ENCODE measurements at regions not wholly inside any gene's neighbourhood (a gene's known extent, or its start where the extent isn't known, plus 50 kb on each side); places are given as distances from the start of the nearest gene placed in this dataset.

- Histone ChIP-seq H3K27me3 (no peaks in the 10 kb centered on the region), H3K79me2 (ENCODE audit: low read depth) (no peaks in the 10 kb centered on the region), H4K20me1 (ENCODE audit: low read depth) (no peaks in the 10 kb centered on the region), H3K4me2 (no peak overlapping the region), H3K27ac (no peak overlapping the region), H3K4me1 (peaks cover 8% of the 10 kb centered on the region), H3K9me3 (ENCODE audit: low read depth) (no peaks in the 10 kb centered on the region), H3K9ac (no peak overlapping the region), H3K4me3 (no peak overlapping the region), H3F3A (ENCODE audit: low read depth) (no peaks in the 10 kb centered on the region), H2AFZ (replicated peaks) (no peak overlapping the region), H3K36me3 (no peaks in the 10 kb centered on the region)
- H3K36me3 Mint-ChIP-seq = no peaks in the 10 kb centered on the region
- peaks cover 6% of the 10 kb centered on the region for H3K4me1 Mint-ChIP-seq
- no peak for DNase-seq (ENCODE audit: low spot score)
- H3K9me3 Mint-ChIP-seq = peaks cover 3% of the 10 kb centered on the region
- no peak overlapping the region for H3K4me3 Mint-ChIP-seq
- no peak overlapping the region for H3K27ac Mint-ChIP-seq
- TF ChIP-seq EZH2phosphoT487 (IDR thresholded peaks at IDR 0.05) (no peak), EZH2 (IDR thresholded peaks at IDR 0.05) (no peak)
- TF ChIP-seq, protein P1, sequence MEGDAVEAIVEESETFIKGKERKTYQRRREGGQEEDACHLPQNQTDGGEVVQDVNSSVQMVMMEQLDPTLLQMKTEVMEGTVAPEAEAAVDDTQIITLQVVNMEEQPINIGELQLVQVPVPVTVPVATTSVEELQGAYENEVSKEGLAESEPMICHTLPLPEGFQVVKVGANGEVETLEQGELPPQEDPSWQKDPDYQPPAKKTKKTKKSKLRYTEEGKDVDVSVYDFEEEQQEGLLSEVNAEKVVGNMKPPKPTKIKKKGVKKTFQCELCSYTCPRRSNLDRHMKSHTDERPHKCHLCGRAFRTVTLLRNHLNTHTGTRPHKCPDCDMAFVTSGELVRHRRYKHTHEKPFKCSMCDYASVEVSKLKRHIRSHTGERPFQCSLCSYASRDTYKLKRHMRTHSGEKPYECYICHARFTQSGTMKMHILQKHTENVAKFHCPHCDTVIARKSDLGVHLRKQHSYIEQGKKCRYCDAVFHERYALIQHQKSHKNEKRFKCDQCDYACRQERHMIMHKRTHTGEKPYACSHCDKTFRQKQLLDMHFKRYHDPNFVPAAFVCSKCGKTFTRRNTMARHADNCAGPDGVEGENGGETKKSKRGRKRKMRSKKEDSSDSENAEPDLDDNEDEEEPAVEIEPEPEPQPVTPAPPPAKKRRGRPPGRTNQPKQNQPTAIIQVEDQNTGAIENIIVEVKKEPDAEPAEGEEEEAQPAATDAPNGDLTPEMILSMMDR (IDR thresholded peaks at IDR 0.05) = no peak
- no peaks in the 10 kb centered on the region for H3K27me3 Mint-ChIP-seq (ENCODE audit: insufficient read depth, low read depth)
Measured at GRCh38 chr6:139823099-139823807, 448.8 kb upstream of the CITED2 start.

GRCh38 chr6:139821676-139822223, 447.3 kb upstream of the CITED2 start:
- H3K9me3 ChIP-seq (ENCODE audit: low read depth) = no peaks in the 10 kb centered on the region
- Mint-ChIP-seq H3K4me1 (peaks cover 6% of the 10 kb centered on the region), H3K27me3 (ENCODE audit: insufficient read depth, low read depth) (no peaks in the 10 kb centered on the region), H3K27ac (no peak overlapping the region), H3K36me3 (no peaks in the 10 kb centered on the region), H3K4me3 (no peak overlapping the region), H3K9me3 (peaks cover 3% of the 10 kb centered on the region)
- no peaks in the 10 kb centered on the region for H4K20me1 ChIP-seq (ENCODE audit: low read depth)
- H3K27ac ChIP-seq = no peak overlapping the region
- no peaks in the 10 kb centered on the region for H3K79me2 ChIP-seq (ENCODE audit: low read depth)
- H3K4me3 ChIP-seq = no peak overlapping the region
- TF ChIP-seq EZH2 (IDR thresholded peaks at IDR 0.05) = no peak
- TF ChIP-seq, protein P1 (IDR thresholded peaks at IDR 0.05) = no peak
- no peak for TF ChIP-seq EZH2phosphoT487 (IDR thresholded peaks at IDR 0.05)
- no peaks in the 10 kb centered on the region for H3F3A ChIP-seq (ENCODE audit: low read depth)
- no peak overlapping the region for H3K4me2 ChIP-seq
- H3K36me3 ChIP-seq = no peaks in the 10 kb centered on the region
- no peak for DNase-seq (ENCODE audit: low spot score)
- no peaks in the 10 kb centered on the region for H3K27me3 ChIP-seq
- H3K4me1 ChIP-seq = peaks cover 8% of the 10 kb centered on the region
- no peak overlapping the region for H2AFZ ChIP-seq (replicated peaks)
- H3K9ac ChIP-seq = no peak overlapping the region

GRCh38 chr6:139820210-139820609, 445.8 kb upstream of the CITED2 start:
- peaks cover 3% of the 10 kb centered on the region for H3K9me3 Mint-ChIP-seq
- Histone ChIP-seq H3K79me2 (ENCODE audit: low read depth) (no peaks in the 10 kb centered on the region), H3K4me1 (peaks cover 8% of the 10 kb centered on the region), H3K36me3 (no peaks in the 10 kb centered on the region), H3K4me3 (no peak overlapping the region), H3F3A (ENCODE audit: low read depth) (no peaks in the 10 kb centered on the region), H4K20me1 (ENCODE audit: low read depth) (no peaks in the 10 kb centered on the region), H3K4me2 (no peak overlapping the region), H3K9me3 (ENCODE audit: low read depth) (no peaks in the 10 kb centered on the region), H3K27ac (no peak overlapping the region), H2AFZ (replicated peaks) (no peak overlapping the region), H3K9ac (no peak overlapping the region), H3K27me3 (no peaks in the 10 kb centered on the region)
- TF ChIP-seq EZH2phosphoT487 (IDR thresholded peaks at IDR 0.05) (no peak), EZH2 (IDR thresholded peaks at IDR 0.05) (no peak)
- TF ChIP-seq, protein P1 (IDR thresholded peaks at IDR 0.05) = no peak
- no peaks in the 10 kb centered on the region for H3K27me3 Mint-ChIP-seq (ENCODE audit: insufficient read depth, low read depth)
- no peak overlapping the region for H3K27ac Mint-ChIP-seq
- DNase-seq (ENCODE audit: low spot score) = no peak
- H3K36me3 Mint-ChIP-seq = no peaks in the 10 kb centered on the region
- peaks cover 4% of the 10 kb centered on the region for H3K4me1 Mint-ChIP-seq
- H3K4me3 Mint-ChIP-seq = no peak overlapping the region
